GM06990 (cell line): ENCODE measurements at regions not wholly inside any gene's neighbourhood (a gene's known extent, or its start where the extent isn't known, plus 50 kb on each side); places are given as distances from the start of the nearest gene placed in this dataset.
"Not testable (repeated sequence)": the region's sequence is repeated elsewhere in the genome, so short reads cannot be mapped to it uniquely, and the experiment has no call there.

Experiments
- DNase-seq: peaks from one replicate; pipeline ENCODE4 v3.0.0-alpha.2; 2011; ENCODE audit not compliant: insufficient read length; ENCODE audit errors: extremely low read depth
- H3K27me3 ChIP-seq: replicated peaks from 2 replicates; pipeline ENCODE4 v1.6.0; 2011; ENCODE audit warnings: low read length; ENCODE audit not compliant: control insufficient read depth, insufficient read depth
- H3K36me3 ChIP-seq: 2 replicates; pipeline ENCODE4 v1.5.1; 2011; ENCODE audit warnings: low read length; ENCODE audit not compliant: control insufficient read depth, insufficient read depth
- H3K4me3 ChIP-seq: replicated peaks from 2 replicates; pipeline ENCODE4 v1.5.1; 2011; ENCODE audit warnings: low read depth, mild to moderate bottlenecking, control low read depth, low read length
- CTCF ChIP-seq: IDR thresholded peaks from 2 replicates; pipeline ENCODE4 v1.5.1; 2011; ENCODE audit warnings: low read length, control low read depth, mild to moderate bottlenecking, inconsistent platforms; ENCODE audit not compliant: insufficient read depth, poor library complexity, severe bottlenecking

GRCh38 chr6:137305691-137306090, 86.5 kb upstream of the IFNGR1 start:
- H3K4me3 ChIP-seq: no peak overlapping the region
- H3K27me3 ChIP-seq: no peaks in the 10 kb centered on the region
- TF ChIP-seq CTCF: no peak
- no peaks in the 10 kb centered on the region; the same call in 1 of the 2 replicates for H3K36me3 ChIP-seq
- DNase-seq: no peak

GRCh38 chr6:137304020-137304780, 85.0 kb upstream of the IFNGR1 start:
- no peak for DNase-seq
- H3K27me3 ChIP-seq: no peaks in the 10 kb centered on the region
- no peaks in the 10 kb centered on the region; the same call in 1 of the 2 replicates for H3K36me3 ChIP-seq
- H3K4me3 ChIP-seq: no peak overlapping the region
- no peak for TF ChIP-seq CTCF

- no peak for TF ChIP-seq CTCF
Measured at GRCh38 chr6:137303441-137303840, 84.3 kb upstream of the IFNGR1 start.

GRCh38 chr6:137299681-137300080, 80.5 kb upstream of the IFNGR1 start:
- no peak overlapping the region for H3K4me3 ChIP-seq
- no peak for DNase-seq
- TF ChIP-seq CTCF: no peak

More at GRCh38 chr6:137303441-137303840, 84.3 kb upstream of the IFNGR1 start:
- Histone ChIP-seq H3K36me3 (no peaks in the 10 kb centered on the region; the same call in 1 of the 2 replicates), H3K4me3 (no peak overlapping the region), H3K27me3 (no peaks in the 10 kb centered on the region)
- no peak for DNase-seq

GRCh38 chr6:137297887-137298286, 78.7 kb upstream of the IFNGR1 start:
- no peak for TF ChIP-seq CTCF
- no peaks in the 10 kb centered on the region for H3K36me3 ChIP-seq
- no peak for DNase-seq
- H3K27me3 ChIP-seq: no peaks in the 10 kb centered on the region
- no peak overlapping the region for H3K4me3 ChIP-seq

More at GRCh38 chr6:137299681-137300080, 80.5 kb upstream of the IFNGR1 start:
- H3K36me3 ChIP-seq: no peaks in the 10 kb centered on the region; the same call in 1 of the 2 replicates
- no peaks in the 10 kb centered on the region for H3K27me3 ChIP-seq

- not testable (repeated sequence) for H3K27me3 ChIP-seq, DNase-seq, H3K4me3 ChIP-seq, H3K36me3 ChIP-seq
Measured at GRCh38 chr6:137292326-137292725, 73.1 kb upstream of the IFNGR1 start.
